Stimulated activated effector memory CD8-positive, alpha-beta T cell treated with anti-CD3 and anti-CD28 coated beads, Interleukin-12 subunit alpha, Interleukin-12 subunit beta, amount 100 ng/mL, for 72 hours (primary cell): ENCODE measurements at regions not wholly inside any gene's neighbourhood (a gene's known extent, or its start where the extent isn't known, plus 50 kb on each side); places are given as distances from the start of the nearest gene placed in this dataset.
"Not testable (repeated sequence)": the region's sequence is repeated elsewhere in the genome, so short reads cannot be mapped to it uniquely, and the experiment has no call there.

Experiments
- ATAC-seq: fragments of 150-1000 bp; cut with Tn5 transposase; 2 replicates; pipeline ENCODE4 v1.10.0; 2021
- DNase-seq, 2 donors: peaks; one replicate each; pipeline ENCODE4 v3.0.0; 2021 to 2022; ENCODE audit warnings: low spot score in 2 of 2
- H3K27ac Mint-ChIP-seq: one replicate; pipeline ENCODE4 v1.8.0; 2022; ENCODE audit warnings: mild to moderate bottlenecking, mixed read lengths
- H3K36me3 Mint-ChIP-seq: one replicate; pipeline ENCODE4 v1.8.0; 2022; ENCODE audit warnings: mild to moderate bottlenecking, mixed read lengths
- H3K4me1 Mint-ChIP-seq: one replicate; pipeline ENCODE4 v1.8.0; 2022; ENCODE audit warnings: mixed read lengths
- H3K4me3 Mint-ChIP-seq: one replicate; pipeline ENCODE4 v1.8.0; 2022; ENCODE audit warnings: mild to moderate bottlenecking, mixed read lengths
- H3K9me3 Mint-ChIP-seq: one replicate; pipeline ENCODE4 v1.8.0; 2022; ENCODE audit warnings: mixed read lengths

GRCh38 chr10:65751218-65751617 is 1174.6 kb upstream of the LRRTM3 start:
- Mint-ChIP-seq H3K4me3 (no peak overlapping the region), H3K36me3 (no peaks in the 10 kb centered on the region), H3K27ac (no peak overlapping the region), H3K4me1 (no peaks in the 10 kb centered on the region), H3K9me3 (peaks cover 16% of the 10 kb centered on the region)
- DNase-seq (no peak), ATAC-seq (no peak)

GRCh38 chr10:65751896-65752295 is 1173.9 kb upstream of the LRRTM3 start:
- no peak for DNase-seq
- no peaks in the 10 kb centered on the region for H3K4me1 Mint-ChIP-seq

GRCh38 chr10:65753532-65753931 is 1172.3 kb upstream of the LRRTM3 start:
- no peaks in the 10 kb centered on the region for H3K36me3 Mint-ChIP-seq
- ATAC-seq (no peak), DNase-seq (no peak)
- peaks cover 16% of the 10 kb centered on the region for H3K9me3 Mint-ChIP-seq
- no peak overlapping the region for H3K4me3 Mint-ChIP-seq
- no peak overlapping the region for H3K27ac Mint-ChIP-seq
- H3K4me1 Mint-ChIP-seq = no peaks in the 10 kb centered on the region

More at GRCh38 chr10:65751896-65752295, 1173.9 kb upstream of the LRRTM3 start:
- H3K4me3 Mint-ChIP-seq = no peak overlapping the region
- H3K36me3 Mint-ChIP-seq = no peaks in the 10 kb centered on the region
- no peak overlapping the region for H3K27ac Mint-ChIP-seq
- peaks cover 16% of the 10 kb centered on the region for H3K9me3 Mint-ChIP-seq
- no peak for ATAC-seq

GRCh38 chr10:65754112-65754511 is 1171.7 kb upstream of the LRRTM3 start:
- Mint-ChIP-seq H3K27ac (no peak overlapping the region), H3K4me3 (no peak overlapping the region), H3K4me1 (no peaks in the 10 kb centered on the region), H3K9me3 (peaks cover 14% of the 10 kb centered on the region), H3K36me3 (no peaks in the 10 kb centered on the region)
- ATAC-seq = no peak
- DNase-seq = no peak

- Mint-ChIP-seq H3K9me3 (peaks cover 11% of the 10 kb centered on the region), H3K27ac (no peak overlapping the region), H3K36me3 (no peaks in the 10 kb centered on the region), H3K4me3 (no peak overlapping the region), H3K4me1 (no peaks in the 10 kb centered on the region)
- DNase-seq = no peak
- ATAC-seq = no peak
Observed at GRCh38 chr10:65762311-65762710, 1163.5 kb upstream of the LRRTM3 start.

GRCh38 chr10:65765006-65765541 is 1160.8 kb upstream of the LRRTM3 start:
- Mint-ChIP-seq H3K36me3 (no peaks in the 10 kb centered on the region), H3K4me3 (no peak overlapping the region), H3K27ac (no peak overlapping the region), H3K4me1 (no peaks in the 10 kb centered on the region), H3K9me3 (peaks cover 6% of the 10 kb centered on the region)
- DNase-seq (no peak), ATAC-seq (no peak)

- no peak overlapping the region for H3K27ac Mint-ChIP-seq
- no peaks in the 10 kb centered on the region for H3K4me1 Mint-ChIP-seq
- H3K9me3 Mint-ChIP-seq = peaks cover 7% of the 10 kb centered on the region
- no peak overlapping the region for H3K4me3 Mint-ChIP-seq
- no peak for DNase-seq
- ATAC-seq = no peak
- H3K36me3 Mint-ChIP-seq = no peaks in the 10 kb centered on the region
Observed at GRCh38 chr10:65769828-65770227, 1156.0 kb upstream of the LRRTM3 start.

- ATAC-seq (no peak), DNase-seq (no peak)
- H3K9me3 Mint-ChIP-seq = peaks cover 7% of the 10 kb centered on the region
- no peaks in the 10 kb centered on the region for H3K4me1 Mint-ChIP-seq
- no peaks in the 10 kb centered on the region for H3K36me3 Mint-ChIP-seq
- no peak overlapping the region for H3K27ac Mint-ChIP-seq
- no peak overlapping the region for H3K4me3 Mint-ChIP-seq
Observed at GRCh38 chr10:65778753-65779152, 1147.1 kb upstream of the LRRTM3 start.

- ATAC-seq (no peak), DNase-seq (no peak)
- Mint-ChIP-seq H3K4me3 (no peak overlapping the region), H3K4me1 (no peaks in the 10 kb centered on the region), H3K9me3 (peaks cover 3% of the 10 kb centered on the region), H3K36me3 (no peaks in the 10 kb centered on the region), H3K27ac (no peak overlapping the region)
Observed at GRCh38 chr10:65779985-65780384, 1145.9 kb upstream of the LRRTM3 start.

GRCh38 chr10:65786279-65786678 is 1139.6 kb upstream of the LRRTM3 start:
- H3K9me3 Mint-ChIP-seq = peaks cover 9% of the 10 kb centered on the region
- H3K4me1 Mint-ChIP-seq = no peaks in the 10 kb centered on the region
- ATAC-seq (no peak), DNase-seq (no peak)
- no peak overlapping the region for H3K4me3 Mint-ChIP-seq
- H3K36me3 Mint-ChIP-seq = no peaks in the 10 kb centered on the region
- H3K27ac Mint-ChIP-seq = no peak overlapping the region

- no peaks in the 10 kb centered on the region for H3K36me3 Mint-ChIP-seq
- H3K27ac Mint-ChIP-seq = no peak overlapping the region
- DNase-seq = no peak
- H3K4me1 Mint-ChIP-seq = no peaks in the 10 kb centered on the region
- ATAC-seq = no peak
- peaks cover 12% of the 10 kb centered on the region for H3K9me3 Mint-ChIP-seq
- H3K4me3 Mint-ChIP-seq = no peak overlapping the region
Observed at GRCh38 chr10:65787571-65787970, 1138.3 kb upstream of the LRRTM3 start.

GRCh38 chr10:65788271-65788670 is 1137.6 kb upstream of the LRRTM3 start:
- no peak for ATAC-seq
- DNase-seq = no peak
- Mint-ChIP-seq H3K4me3 (no peak overlapping the region), H3K4me1 (no peaks in the 10 kb centered on the region), H3K9me3 (peaks cover 12% of the 10 kb centered on the region), H3K36me3 (no peaks in the 10 kb centered on the region), H3K27ac (no peak overlapping the region)

GRCh38 chr10:65791979-65792378 is 1133.9 kb upstream of the LRRTM3 start:
- ATAC-seq (no peak), DNase-seq (no peak)
- no peak overlapping the region for H3K4me3 Mint-ChIP-seq
- H3K9me3 Mint-ChIP-seq = peaks cover 11% of the 10 kb centered on the region
- H3K36me3 Mint-ChIP-seq = no peaks in the 10 kb centered on the region
- H3K4me1 Mint-ChIP-seq = no peaks in the 10 kb centered on the region
- H3K27ac Mint-ChIP-seq = no peak overlapping the region

- no peaks in the 10 kb centered on the region for H3K36me3 Mint-ChIP-seq
- H3K27ac Mint-ChIP-seq = no peak overlapping the region
- H3K9me3 Mint-ChIP-seq = peaks cover 19% of the 10 kb centered on the region
- no peak for DNase-seq
- no peak for ATAC-seq
- H3K4me1 Mint-ChIP-seq = no peaks in the 10 kb centered on the region
- no peak overlapping the region for H3K4me3 Mint-ChIP-seq
Observed at GRCh38 chr10:65793738-65794425, 1132.0 kb upstream of the LRRTM3 start.

- not testable (repeated sequence) for ATAC-seq, H3K27ac Mint-ChIP-seq, DNase-seq, H3K4me3 Mint-ChIP-seq, H3K36me3 Mint-ChIP-seq, H3K4me1 Mint-ChIP-seq
- H3K9me3 Mint-ChIP-seq = peaks cover 24% of the 10 kb centered on the region
Observed at GRCh38 chr10:65794861-65795260, 1131.0 kb upstream of the LRRTM3 start.

GRCh38 chr10:65796472-65796871 is 1129.4 kb upstream of the LRRTM3 start:
- Mint-ChIP-seq H3K4me1 (no peaks in the 10 kb centered on the region), H3K9me3 (peaks cover 24% of the 10 kb centered on the region), H3K36me3 (no peaks in the 10 kb centered on the region), H3K4me3 (no peak overlapping the region), H3K27ac (no peak overlapping the region)
- DNase-seq (no peak), ATAC-seq (no peak)
